HepG2 (cell line): ENCODE measurements at regions not wholly inside any gene's neighbourhood (a gene's known extent, or its start where the extent isn't known, plus 50 kb on each side); places are given as distances from the start of the nearest gene placed in this dataset.

Experiments
- ATAC-seq: fragments of 200-7000 bp; cut with Tn5 transposase; 3 replicates; pipeline ENCODE4 v1.9.1; 2020; ENCODE audit warnings: mild to moderate bottlenecking, moderate library complexity
- BruUV-seq: library from RNA; stranded (reverse); fragments of 400-500 nt; replicated peaks from 2 replicates; lab custom pipeline; 2021; lab: Mats Ljungman, UMichigan
- CTCF ChIA-PET: fragments of 300-600 bp; formaldehyde crosslinking; extraction: SDS; loops from one replicate; lab custom pipeline; 2021; ENCODE audit warnings: low total read pairs, inconsistent platforms, low intra/inter-chr PET ratio; lab: Yijun Ruan, JAX
- POLR2A ChIA-PET: fragments of 350-600 bp; sonication (Branson Sonifier 250); formaldehyde crosslinking; loops from one replicate; lab custom pipeline; 2020; ENCODE audit warnings: antibody characterized with exemption, inconsistent platforms; lab: Yijun Ruan, JAX
- DNase-seq: peaks from one replicate; pipeline ENCODE4 v3.0.0-alpha.2; 2015; ENCODE audit warnings: low spot score
- FAIRE-seq: peaks from 3 replicates; lab custom pipeline; 2011; peaks lifted over from hg19 to GRCh38; lab: Jason Lieb, UNC
- H2AFZ ChIP-seq: one replicate; pipeline ENCODE4 v1.6.1; 2011; ENCODE audit warnings: low read length, inconsistent platforms
- H3K27ac ChIP-seq: fragments of 300-600 bp; 3 replicates; pipeline ENCODE4 v1.8.0; 2011; ENCODE audit warnings: mixed run types, mild to moderate bottlenecking, mixed read lengths, low read length, inconsistent platforms; ENCODE audit not compliant: insufficient read depth; ENCODE audit errors: extremely low read length
- H3K27me3 ChIP-seq, 2 experiments: fragments of 200-600 bp in 1 of 2; 2 replicates in 1 of 2; 3 replicates in 1 of 2; pipeline versions ENCODE4 v1.6.0 to v1.8.0; 2011; ENCODE audit warnings: low read length in 2 of 2, mild to moderate bottlenecking in 2 of 2, moderate library complexity in 2 of 2, inconsistent platforms in 1 of 2; ENCODE audit not compliant: insufficient read depth in 2 of 2, control insufficient read depth in 1 of 2
- H3K36me3 ChIP-seq, 2 experiments: fragments of 200-600 bp in 1 of 2; replicated peaks in 1 of 2; 2 replicates in 1 of 2; 3 replicates in 1 of 2; pipeline versions ENCODE4 v1.5.1 to v1.8.0; 2011; ENCODE audit warnings: low read length in 2 of 2, inconsistent platforms in 1 of 2; ENCODE audit not compliant: insufficient read depth in 2 of 2, control insufficient read depth in 1 of 2
- H3K4me1 ChIP-seq: 2 replicates; pipeline ENCODE4 v1.5.1; 2012; ENCODE audit warnings: low read length, inconsistent platforms; ENCODE audit not compliant: insufficient read depth
- H3K4me2 ChIP-seq: 2 replicates; pipeline ENCODE4 v1.6.0; 2011; ENCODE audit warnings: low read depth, low read length, inconsistent platforms
- H3K4me3 ChIP-seq, 3 experiments: fragments of 200-600 bp in 1 of 3; sonication (generic), shearing (Covaris generic) in 1 of 3; replicated peaks in 1 of 3; 2 replicates each; pipeline ENCODE4 v1.5.1; 2011 to 2016; ENCODE audit warnings: low read length in 3 of 3, inconsistent platforms in 2 of 3, low read depth in 2 of 3, mild to moderate bottlenecking in 2 of 3, control low read depth in 1 of 3, mixed read lengths in 1 of 3; ENCODE audit not compliant: insufficient read depth in 1 of 3
- H3K79me2 ChIP-seq: one replicate; pipeline ENCODE4 v1.6.1; 2011; ENCODE audit warnings: low read length, inconsistent platforms; ENCODE audit not compliant: insufficient read depth
- H3K9ac ChIP-seq: 2 replicates; pipeline ENCODE4 v1.6.0; 2011; ENCODE audit warnings: mild to moderate bottlenecking, low read depth, low read length, inconsistent platforms; ENCODE audit not compliant: insufficient read depth
- H3K9me3 ChIP-seq: 2 replicates; pipeline ENCODE4 v1.5.1; 2012; ENCODE audit warnings: mild to moderate bottlenecking, low read length
- H4K20me1 ChIP-seq: 2 replicates; pipeline ENCODE4 v1.6.0; 2011; ENCODE audit warnings: inconsistent platforms, mild to moderate bottlenecking, low read length, moderate library complexity; ENCODE audit not compliant: insufficient read depth
- GATAD1 ChIP-seq: IDR thresholded peaks from 2 replicates; pipeline ENCODE4 v1.6.1; 2016; ENCODE audit warnings: missing genetic modification reagents, missing compliant biosample characterization
- HNF1B ChIP-seq: sonication (generic); formaldehyde crosslinking; IDR thresholded peaks from 2 replicates; pipeline ENCODE4 v1.5.1; 2020; ENCODE audit warnings: mild to moderate bottlenecking, moderate library complexity, missing genetic modification reagents
- KAT7 ChIP-seq: IDR thresholded peaks from 2 replicates; pipeline ENCODE4 v1.6.1; 2018; ENCODE audit warnings: borderline replicate concordance, missing compliant biosample characterization
- NCOR1 ChIP-seq: fragments of 200-600 bp; sonication (generic); IDR thresholded peaks from 2 replicates; pipeline ENCODE4 v1.7.0; 2017; ENCODE audit warnings: antibody characterized with exemption, low read length, borderline replicate concordance
- NFIC ChIP-seq: IDR thresholded peaks from 2 replicates; pipeline ENCODE4 v1.6.1; 2012; ENCODE audit warnings: mild to moderate bottlenecking, low read length, inconsistent platforms
- RARG ChIP-seq: sonication (generic); formaldehyde crosslinking; IDR thresholded peaks from 2 replicates; pipeline ENCODE4 v1.4.0; 2020; ENCODE audit warnings: low read depth, mild to moderate bottlenecking, missing genetic modification reagents
- RNF2 ChIP-seq: fragments of 450-650 bp; conservative IDR thresholded peaks from 2 replicates; pipeline ENCODE4 v1.6.1; 2016; ENCODE audit warnings: low read depth
- SALL1 ChIP-seq: sonication (generic); formaldehyde crosslinking; IDR thresholded peaks from 2 replicates; pipeline ENCODE4 v1.8.0; 2022; ENCODE audit warnings: mild to moderate bottlenecking, missing genetic modification reagents
- SMAD9 ChIP-seq: sonication (generic); formaldehyde crosslinking; IDR thresholded peaks from 2 replicates; pipeline ENCODE4 v1.5.1; 2020; ENCODE audit warnings: mild to moderate bottlenecking, missing genetic modification reagents
- SMC3 ChIP-seq: IDR thresholded peaks from 2 replicates; pipeline ENCODE4 v1.6.1; 2011; ENCODE audit warnings: low read length, improper control_type of control experiment
- SMYD3 ChIP-seq: sonication (generic); formaldehyde crosslinking; IDR thresholded peaks from 2 replicates; pipeline ENCODE4 v1.8.1; 2023; ENCODE audit warnings: mild to moderate bottlenecking, missing genetic modification reagents
- TBX2 ChIP-seq: sonication (generic); formaldehyde crosslinking; IDR thresholded peaks from 2 replicates; pipeline ENCODE4 v1.5.0; 2020; ENCODE audit warnings: missing genetic modification reagents, mild to moderate bottlenecking, borderline replicate concordance
- TOE1 ChIP-seq: sonication (generic); formaldehyde crosslinking; IDR thresholded peaks from 2 replicates; pipeline ENCODE4 v1.4.0; 2020; ENCODE audit warnings: mild to moderate bottlenecking, missing genetic modification reagents
- ZNF709 ChIP-seq: sonication (generic); formaldehyde crosslinking; IDR thresholded peaks from 2 replicates; pipeline ENCODE4 v1.5.0; 2020; ENCODE audit warnings: mild to moderate bottlenecking, missing genetic modification reagents
- ZNF761 ChIP-seq: sonication (generic); formaldehyde crosslinking; conservative IDR thresholded peaks from 2 replicates; pipeline ENCODE4 v1.4.0; 2020; ENCODE audit warnings: mild to moderate bottlenecking, missing genetic modification reagents
- ZNF788 ChIP-seq: sonication (generic); formaldehyde crosslinking; IDR thresholded peaks from 2 replicates; pipeline ENCODE4 v1.5.0; 2020; ENCODE audit warnings: mild to moderate bottlenecking, missing genetic modification reagents, borderline replicate concordance
- WGBS: methylation state at CpG from one replicate; pipeline ENCODE4 v1.1.6; 2017; ENCODE audit warnings: low lambda C conversion rate; 5-methylcytosine and 5-hydroxymethylcytosine counted together
- in situ Hi-C: cut with HindIII; loops from 2 replicates; pipeline ENCODE4 v1.10.0; 2017; ENCODE audit warnings: low pct_unique_long_range_greater_than_20kb; ENCODE audit not compliant: extremely low pct_ligation_motif_present
- intact Hi-C: fragments of 100-400 bp; cut with micrococcal nuclease; formaldehyde crosslinking; loops from one replicate; pipeline ENCODE4 v1.10.0; 2022; ENCODE audit not compliant: unreplicated experiment
- TF ChIP-seq, protein P1 (sequence below): sonication (generic); formaldehyde crosslinking; IDR thresholded peaks from 2 replicates; pipeline ENCODE4 v1.4.0; 2020; ENCODE audit warnings: missing genetic modification reagents

GRCh38 chr11:23138761-23139160, 278.5 kb upstream of the CCDC179 start:
- H3K36me3 ChIP-seq: no peaks in the 10 kb centered on the region
- no peaks in the 10 kb centered on the region for H3K79me2 ChIP-seq
- H3K27me3 ChIP-seq: no peaks in the 10 kb centered on the region
- no peaks in the 10 kb centered on the region for H4K20me1 ChIP-seq
- no peak for FAIRE-seq
- H3K4me3 ChIP-seq: no peak overlapping the region
- TF ChIP-seq SMC3: no peak
- no peak for TF ChIP-seq ZNF788 (CRISPR knock-in tag)
- no peak for TF ChIP-seq NFIC
- TF ChIP-seq RNF2: no peak
- TF ChIP-seq RARG (CRISPR knock-in tag): no peak
- no peak for TF ChIP-seq TBX2 (CRISPR knock-in tag)
- no peak for TF ChIP-seq GATAD1 (CRISPR knock-in tag)
- no peak overlapping the region for H3K9ac ChIP-seq
- no TSS peak for BruUV-seq
- in situ Hi-C loops (no loop called here), intact Hi-C loops (no loop called here)
- H2AFZ ChIP-seq: no peak overlapping the region
- 0% methylated on average over 1 of the region's 1 CpG for WGBS
- no peak overlapping the region for H3K27ac ChIP-seq
- ChIA-PET CTCF (no interaction called here), POLR2A (no interaction called here)
- DNase-seq: no peak
- H3K4me2 ChIP-seq: no peak overlapping the region
- no peaks in the 10 kb centered on the region for H3K9me3 ChIP-seq
- H3K4me1 ChIP-seq: no peaks in the 10 kb centered on the region
- no peak for ATAC-seq

DNA sequence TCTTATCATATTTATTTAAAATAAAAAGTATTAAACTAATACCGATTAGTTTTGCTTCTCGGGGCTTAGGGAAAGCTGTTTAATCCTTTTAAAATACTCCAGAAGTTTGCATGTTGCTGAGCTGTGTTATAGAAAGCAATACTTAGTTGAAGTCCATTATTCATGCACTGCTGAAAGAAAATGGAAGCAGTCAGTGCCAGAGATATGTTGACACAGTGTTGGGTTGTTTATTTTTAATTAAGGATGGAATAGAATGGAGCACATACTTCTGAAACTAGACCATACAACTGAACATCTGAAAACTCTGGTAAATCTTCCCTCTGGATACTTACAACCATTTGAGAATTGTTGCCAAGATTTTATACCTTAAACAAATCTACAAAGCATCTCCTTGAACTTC, 282.7 kb upstream of the CCDC179 start:
- CTCF ChIA-PET: no interaction called here
- BruUV-seq: no TSS peak
- no peak overlapping the region for H2AFZ ChIP-seq

More for the DNA sequence above, 282.7 kb upstream of the CCDC179 start:
- DNase-seq (no peak), ATAC-seq (no peak), FAIRE-seq (no peak)
- Histone ChIP-seq H3K9me3 (no peaks in the 10 kb centered on the region), H3K4me3 (no peak overlapping the region), H3K79me2 (no peaks in the 10 kb centered on the region), H3K36me3 (no peaks in the 10 kb centered on the region), H3K4me2 (no peak overlapping the region), H3K27me3 (no peaks in the 10 kb centered on the region), H3K9ac (no peak overlapping the region), H4K20me1 (no peaks in the 10 kb centered on the region), H3K27ac (no peak overlapping the region), H3K4me1 (no peaks in the 10 kb centered on the region)
- intact Hi-C loops (no loop called here), in situ Hi-C loops (no loop called here)
- POLR2A ChIA-PET: no interaction called here
- WGBS: 0% methylated on average over 2 of the region's 2 CpGs
- TF ChIP-seq KAT7 (CRISPR knock-in tag): no peak
- TF ChIP-seq NFIC: no peak
- TF ChIP-seq, protein P1, sequence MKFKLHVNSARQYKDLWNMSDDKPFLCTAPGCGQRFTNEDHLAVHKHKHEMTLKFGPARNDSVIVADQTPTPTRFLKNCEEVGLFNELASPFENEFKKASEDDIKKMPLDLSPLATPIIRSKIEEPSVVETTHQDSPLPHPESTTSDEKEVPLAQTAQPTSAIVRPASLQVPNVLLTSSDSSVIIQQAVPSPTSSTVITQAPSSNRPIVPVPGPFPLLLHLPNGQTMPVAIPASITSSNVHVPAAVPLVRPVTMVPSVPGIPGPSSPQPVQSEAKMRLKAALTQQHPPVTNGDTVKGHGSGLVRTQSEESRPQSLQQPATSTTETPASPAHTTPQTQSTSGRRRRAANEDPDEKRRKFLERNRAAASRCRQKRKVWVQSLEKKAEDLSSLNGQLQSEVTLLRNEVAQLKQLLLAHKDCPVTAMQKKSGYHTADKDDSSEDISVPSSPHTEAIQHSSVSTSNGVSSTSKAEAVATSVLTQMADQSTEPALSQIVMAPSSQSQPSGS (CRISPR knock-in tag): no peak
- no peak for TF ChIP-seq SALL1
- no peak for TF ChIP-seq HNF1B (CRISPR knock-in tag)
- no peak for TF ChIP-seq TOE1 (CRISPR knock-in tag)
- no peak for TF ChIP-seq SMAD9 (CRISPR knock-in tag)
- no peak for TF ChIP-seq ZNF709 (CRISPR knock-in tag)
- no peak for TF ChIP-seq NCOR1
- no peak for TF ChIP-seq ZNF761 (CRISPR knock-in tag)
- no peak for TF ChIP-seq SMYD3
